GM21529 (cell line): ENCODE measurements at regions not wholly inside any gene's neighbourhood (a gene's known extent, or its start where the extent isn't known, plus 50 kb on each side); places are given as distances from the start of the nearest gene placed in this dataset.
A peak's percentile ranks its signal among the peaks of the same experiment; 100 is the strongest.

Experiments
- ATAC-seq: cut with Tn5 transposase; IDR thresholded peaks from one replicate; pipeline ENCODE4 v1.9.1; 2021; ENCODE audit not compliant: unreplicated experiment

GRCh38 chr20:22374066-22374465, 210.3 kb downstream of the FOXA2 start:
- no peak for ATAC-seq

- ATAC-seq, result no peak
These were observed 211.0 kb downstream of the FOXA2 start for GRCh38 chr20:22373164-22373895.

- ATAC-seq, result no peak
These were observed 212.5 kb downstream of the FOXA2 start for GRCh38 chr20:22371843-22372242.

GRCh38 chr20:22370137-22370536, 214.2 kb downstream of the FOXA2 start:
- ATAC-seq, result no peak

GRCh38 chr20:22369100-22369499, 215.3 kb downstream of the FOXA2 start:
- ATAC-seq, result no peak

- ATAC-seq, result no peak
These were observed 216.1 kb downstream of the FOXA2 start for GRCh38 chr20:22368235-22368634.

GRCh38 chr20:22366631-22367030, 217.7 kb downstream of the FOXA2 start:
- ATAC-seq, result no peak

- ATAC-seq, result no peak
These were observed 229.7 kb downstream of the FOXA2 start for GRCh38 chr20:22354647-22355046.

- no peak for ATAC-seq
These were observed 230.8 kb downstream of the FOXA2 start for GRCh38 chr20:22353586-22353985.

- ATAC-seq, result no peak
These were observed 232.4 kb downstream of the FOXA2 start for GRCh38 chr20:22352019-22352418.

GRCh38 chr20:22350624-22351023, 233.7 kb downstream of the FOXA2 start:
- ATAC-seq, result no peak

GRCh38 chr20:22348010-22348409, 236.4 kb downstream of the FOXA2 start:
- no peak for ATAC-seq

- ATAC-seq, result no peak
These were observed 237.7 kb downstream of the FOXA2 start for GRCh38 chr20:22346716-22347115.

GRCh38 chr20:22343612-22344011, 240.8 kb downstream of the FOXA2 start:
- ATAC-seq, result no peak

GRCh38 chr20:22342410-22342809, 242.0 kb downstream of the FOXA2 start:
- ATAC-seq, result no peak

- no peak for ATAC-seq
These were observed 242.9 kb downstream of the FOXA2 start for GRCh38 chr20:22341508-22341907.

GRCh38 chr20:22339946-22340345, 244.4 kb downstream of the FOXA2 start:
- ATAC-seq, result no peak

- ATAC-seq, result no peak
These were observed 245.1 kb downstream of the FOXA2 start for GRCh38 chr20:22339091-22339881.

- ATAC-seq, result no peak
These were observed 246.1 kb downstream of the FOXA2 start for GRCh38 chr20:22338140-22338708.

GRCh38 chr20:22335210-22335609, 249.2 kb downstream of the FOXA2 start:
- ATAC-seq, result no peak

- peak; percentile 85 for ATAC-seq
These were observed 250.4 kb downstream of the FOXA2 start for GRCh38 chr20:22333885-22334545.

GRCh38 chr20:22324505-22324904, 259.9 kb downstream of the FOXA2 start:
- no peak for ATAC-seq
